ENCODE measurements at regions not wholly inside any gene's neighbourhood (a gene's known extent, or its start where the extent isn't known, plus 50 kb on each side); places are given as distances from the start of the nearest gene placed in this dataset.
"Not testable (repeated sequence)": the region's sequence is repeated elsewhere in the genome, so short reads cannot be mapped to it uniquely, and the experiment has no call there.

DNA sequence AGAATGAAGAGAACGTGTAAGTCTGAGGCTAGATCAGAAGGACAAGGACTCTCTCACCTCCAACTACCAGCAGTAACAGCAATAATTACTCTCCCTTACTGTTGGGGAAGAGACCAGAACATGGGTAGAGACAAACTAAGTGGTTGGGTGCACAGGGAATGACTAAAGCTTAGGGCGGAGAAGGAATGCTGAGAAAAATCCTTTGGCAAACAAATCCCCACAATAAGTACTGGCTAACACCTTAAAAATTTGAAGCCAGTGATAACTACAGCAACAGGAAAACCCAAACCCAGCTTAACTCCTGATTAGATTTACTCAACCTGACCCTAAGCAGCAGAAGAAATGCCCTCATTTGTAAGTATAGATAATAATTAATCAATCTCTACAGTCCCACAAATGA, 759.0 kb downstream of the AACS start:
- DNase-seq, result no peak

DNA sequence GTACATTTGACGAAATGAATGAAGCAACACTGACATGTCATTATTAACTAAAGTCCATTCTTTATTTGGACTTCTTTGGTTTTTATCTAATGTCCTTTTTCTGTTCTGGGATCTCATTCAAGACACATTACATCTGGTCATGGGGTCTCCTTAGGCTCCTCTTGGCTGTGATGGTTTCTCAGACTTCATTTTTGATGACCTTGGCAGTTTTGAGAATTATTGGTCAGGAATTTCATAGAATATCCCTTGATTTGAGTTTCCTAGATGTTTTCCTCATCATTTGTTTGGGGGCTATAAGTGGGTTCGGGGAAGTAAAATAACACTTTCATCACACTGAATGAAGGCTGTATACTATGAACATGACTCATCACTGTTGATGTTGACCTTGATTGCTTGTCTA, 770.6 kb downstream of the AACS start:
- DNase-seq, result no peak

DNA sequence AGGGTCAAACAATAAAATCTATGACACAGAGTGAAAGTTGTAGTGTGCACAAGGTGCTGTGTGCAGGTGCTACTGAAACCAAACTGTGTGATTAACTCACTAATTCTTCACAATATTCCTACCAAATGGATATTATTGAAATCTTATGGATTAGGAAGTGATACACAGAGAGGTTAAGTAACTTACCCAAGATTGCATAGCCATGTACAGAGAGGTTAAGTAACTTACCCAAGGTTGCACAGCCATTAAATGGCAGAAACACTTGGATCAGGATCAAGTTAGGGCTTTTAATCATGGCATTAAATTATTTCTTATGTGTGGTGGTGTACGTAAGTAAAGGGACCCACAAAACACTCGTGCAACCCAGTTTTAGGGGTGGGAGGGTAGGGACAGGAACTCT, 771.4 kb downstream of the AACS start:
- no peak for DNase-seq

DNA sequence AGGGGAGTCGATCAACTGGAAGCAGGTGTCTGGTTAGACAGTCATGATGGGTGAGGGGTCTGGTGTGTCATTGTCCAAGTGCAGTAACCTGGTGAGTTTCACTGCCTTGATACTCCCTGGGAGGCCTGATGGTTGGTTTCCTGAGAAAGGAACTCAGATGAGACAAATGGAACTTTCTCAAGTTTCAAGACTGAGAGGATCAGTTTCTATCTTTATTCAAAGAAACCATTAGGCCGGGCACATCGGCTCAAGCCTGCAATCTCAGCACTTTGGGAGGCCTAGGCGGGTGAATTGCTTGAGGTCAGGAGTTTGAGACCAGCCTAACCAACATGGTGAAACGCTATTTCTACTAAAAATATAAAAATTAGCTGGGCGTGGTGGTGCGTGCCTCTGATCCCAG, 776.1 kb downstream of the AACS start:
- DNase-seq, result no peak

DNA sequence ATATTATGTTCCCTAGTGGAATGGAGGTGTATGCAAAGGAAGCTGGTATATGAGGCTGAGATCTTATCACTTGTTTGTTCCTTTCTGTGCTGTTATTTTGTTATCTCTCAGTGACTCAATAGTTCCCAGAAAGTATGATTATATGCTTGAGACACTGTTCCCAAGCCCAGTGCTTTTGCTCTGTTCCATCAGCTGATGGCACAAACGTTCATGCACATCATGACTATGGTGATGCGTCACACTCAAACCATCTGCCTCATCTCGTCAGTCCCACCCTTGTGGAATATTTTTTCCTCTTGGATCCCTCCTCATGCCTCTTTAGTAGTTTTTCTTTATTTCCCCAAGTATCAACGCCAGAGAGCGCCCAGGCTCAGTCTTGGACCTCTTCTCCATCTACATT, 786.9 kb downstream of the AACS start:
- DNase-seq, result no peak

DNA sequence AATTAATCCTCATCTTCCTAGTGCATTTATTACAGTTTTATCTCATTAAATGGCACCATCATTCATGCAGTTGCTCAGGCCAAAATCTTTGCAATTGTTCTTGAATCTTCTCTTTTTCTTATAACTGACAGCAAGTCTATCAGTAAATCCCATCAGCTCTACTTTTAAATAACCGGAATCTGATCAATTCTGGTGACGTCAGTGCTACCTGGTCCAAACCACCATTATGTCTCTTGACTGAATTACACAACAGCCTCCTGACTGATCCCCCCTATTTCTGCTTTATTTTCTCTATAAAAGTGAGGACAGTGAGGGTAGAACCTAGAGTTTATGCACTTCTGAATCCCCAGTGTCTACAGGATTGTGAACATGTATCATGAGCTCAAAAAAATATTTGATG, 787.4 kb downstream of the AACS start:
- DNase-seq, result no peak

DNA sequence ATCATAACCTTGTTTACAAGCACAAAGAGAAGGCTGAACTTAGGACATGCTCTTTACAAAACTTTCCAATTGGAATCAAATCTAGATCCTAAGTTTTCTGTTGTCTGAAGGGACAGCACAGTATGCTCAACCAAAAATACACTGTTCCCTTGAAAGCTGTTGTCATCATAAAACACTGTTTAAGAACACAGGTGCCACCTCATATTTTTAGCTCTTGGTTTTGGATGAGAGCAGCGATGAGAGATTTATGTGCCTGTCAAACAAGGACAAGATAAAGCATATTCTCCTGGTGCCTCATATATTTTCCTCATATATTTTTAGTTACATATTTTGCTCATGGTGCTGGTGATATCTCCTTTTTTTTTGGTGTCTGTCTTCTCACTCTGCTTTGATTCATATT, 788.4 kb downstream of the AACS start:
- no peak for DNase-seq

DNA sequence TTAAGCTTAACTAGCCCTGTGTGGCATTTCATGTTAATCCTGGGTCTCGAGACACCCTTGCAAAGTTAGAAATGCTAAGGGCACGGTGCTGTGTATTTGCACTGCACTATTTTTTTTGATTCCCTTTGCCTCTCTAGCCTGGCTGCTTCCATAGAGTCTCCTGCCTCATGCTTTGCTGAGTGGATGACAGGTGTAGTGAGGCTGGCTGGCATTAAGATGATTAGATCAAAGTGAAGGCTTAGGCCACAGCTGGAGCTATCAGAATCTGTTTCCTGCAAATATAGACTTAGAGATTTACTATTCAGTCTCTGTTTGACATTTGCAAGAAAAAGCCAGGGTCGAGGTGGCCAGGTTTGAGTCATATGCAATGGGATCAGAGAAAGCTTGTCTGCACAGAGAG, 791.1 kb downstream of the AACS start:
- no peak for DNase-seq

DNA sequence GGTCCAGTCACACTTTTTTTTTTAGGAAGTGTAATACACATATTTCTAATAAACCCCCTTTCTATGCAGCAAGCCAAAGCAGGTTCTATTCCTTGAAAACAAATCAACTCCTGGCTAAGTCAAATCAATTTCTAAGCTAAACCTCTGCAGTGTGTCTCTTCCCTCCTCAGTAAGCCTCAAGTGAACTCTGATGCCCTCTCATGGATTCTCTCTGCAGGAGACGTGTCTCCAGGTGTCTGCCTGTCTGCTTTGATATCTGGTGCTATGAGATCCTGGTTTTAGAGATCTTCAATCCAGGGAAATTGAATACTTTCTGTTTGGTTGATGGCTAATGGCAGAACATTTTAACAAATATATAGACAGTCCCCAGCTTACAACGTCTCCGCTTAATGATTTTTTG, 791.7 kb downstream of the AACS start:
- DNase-seq, result no peak

DNA sequence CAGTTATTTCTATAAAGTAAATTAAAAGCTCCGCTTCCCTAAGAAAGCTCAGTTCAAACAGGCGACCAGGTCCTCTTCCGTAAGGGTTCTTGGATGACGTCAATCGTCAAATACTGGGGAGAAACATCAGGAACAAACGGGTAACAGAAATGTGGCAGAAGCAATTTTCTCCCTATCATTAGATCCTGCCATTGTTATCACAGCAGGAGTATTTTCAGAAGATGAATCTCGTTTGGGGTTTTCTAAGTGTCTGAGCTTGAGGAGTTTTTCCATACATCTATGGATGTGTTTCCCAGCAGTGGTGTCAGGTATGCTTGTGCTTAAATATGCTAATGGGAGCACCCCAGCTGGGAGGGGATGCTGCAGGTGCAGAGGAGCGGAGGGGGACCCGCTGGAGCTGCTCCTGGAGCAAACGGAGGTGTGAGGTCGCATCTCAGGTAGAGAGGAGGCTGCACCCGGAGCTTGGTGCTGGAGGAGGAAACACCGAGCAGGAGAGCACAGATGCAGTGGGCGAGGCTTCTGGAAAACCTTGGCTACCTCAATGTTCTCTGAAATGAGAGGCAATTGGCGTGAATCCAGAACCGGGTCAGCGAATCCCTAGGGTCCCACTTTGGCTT, 795.5 kb downstream of the AACS start:
- DNase-seq, result no peak

DNA sequence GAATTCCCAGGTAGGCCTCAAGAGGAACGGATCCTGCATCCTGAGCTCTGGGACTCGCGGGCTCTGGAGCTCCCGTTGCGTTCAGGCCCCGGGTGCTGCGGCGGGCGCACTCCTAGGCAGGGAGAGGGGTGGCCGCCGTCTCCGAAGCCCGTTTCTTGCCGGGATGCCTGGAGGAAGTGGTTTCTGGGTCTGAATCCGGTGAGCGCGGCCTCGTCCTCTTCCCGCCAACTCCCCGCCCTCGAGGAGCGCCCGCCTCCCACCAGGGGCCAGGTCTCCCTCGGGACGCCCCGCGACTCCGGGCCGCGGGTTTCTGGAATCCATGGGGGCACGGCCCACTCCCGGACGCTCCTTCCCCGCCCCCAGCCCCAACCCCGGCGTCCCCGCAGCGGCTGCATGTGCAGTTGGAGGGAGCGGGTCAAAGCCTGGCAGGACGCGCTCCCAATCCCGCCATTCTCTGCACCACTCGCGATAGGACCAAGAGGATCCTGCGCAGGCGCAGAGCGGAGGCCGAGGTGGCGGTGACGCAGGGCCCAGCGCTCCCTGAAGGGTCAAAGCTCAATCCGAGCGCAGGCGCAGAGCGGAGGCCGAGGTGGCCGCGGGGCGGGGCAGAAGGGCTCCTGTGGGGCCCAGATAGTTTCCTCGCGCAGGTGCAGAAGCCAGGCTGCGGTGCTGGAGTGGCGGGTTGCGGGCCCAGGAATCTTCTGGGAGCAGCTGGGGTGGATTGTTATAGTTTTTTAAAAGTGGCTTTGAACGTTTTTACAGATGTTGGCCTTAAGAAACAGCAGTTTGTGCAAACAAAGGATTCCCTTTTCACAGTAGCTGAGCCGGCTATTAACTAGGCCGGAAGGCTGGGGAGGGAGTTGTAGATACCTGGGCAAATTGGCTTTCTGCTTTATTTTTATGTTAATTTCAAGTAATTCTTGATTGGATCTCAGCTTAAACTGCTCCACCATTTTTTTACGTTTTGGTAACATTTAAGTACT, 796.4 kb downstream of the AACS start:
- no peak for DNase-seq

DNA sequence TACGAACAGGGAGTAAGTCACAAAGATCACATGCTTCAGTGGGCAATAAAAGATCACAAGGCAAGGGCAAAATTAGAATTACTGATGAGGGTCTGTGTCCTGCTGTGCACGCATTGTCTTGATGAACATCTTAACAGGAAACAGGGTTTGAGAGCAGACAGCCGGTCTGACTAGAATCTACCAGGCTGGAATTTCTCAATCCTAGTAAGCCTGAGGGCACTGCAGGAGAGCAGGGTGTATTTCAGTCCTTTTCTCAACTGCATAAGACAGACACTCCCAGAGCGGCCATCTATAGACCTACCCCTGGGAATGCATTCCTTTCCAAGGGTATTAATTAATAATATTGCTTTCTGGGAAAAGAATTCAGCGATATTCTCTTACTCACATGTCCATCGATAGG, 800.0 kb downstream of the AACS start:
- not testable (repeated sequence) for DNase-seq

DNA sequence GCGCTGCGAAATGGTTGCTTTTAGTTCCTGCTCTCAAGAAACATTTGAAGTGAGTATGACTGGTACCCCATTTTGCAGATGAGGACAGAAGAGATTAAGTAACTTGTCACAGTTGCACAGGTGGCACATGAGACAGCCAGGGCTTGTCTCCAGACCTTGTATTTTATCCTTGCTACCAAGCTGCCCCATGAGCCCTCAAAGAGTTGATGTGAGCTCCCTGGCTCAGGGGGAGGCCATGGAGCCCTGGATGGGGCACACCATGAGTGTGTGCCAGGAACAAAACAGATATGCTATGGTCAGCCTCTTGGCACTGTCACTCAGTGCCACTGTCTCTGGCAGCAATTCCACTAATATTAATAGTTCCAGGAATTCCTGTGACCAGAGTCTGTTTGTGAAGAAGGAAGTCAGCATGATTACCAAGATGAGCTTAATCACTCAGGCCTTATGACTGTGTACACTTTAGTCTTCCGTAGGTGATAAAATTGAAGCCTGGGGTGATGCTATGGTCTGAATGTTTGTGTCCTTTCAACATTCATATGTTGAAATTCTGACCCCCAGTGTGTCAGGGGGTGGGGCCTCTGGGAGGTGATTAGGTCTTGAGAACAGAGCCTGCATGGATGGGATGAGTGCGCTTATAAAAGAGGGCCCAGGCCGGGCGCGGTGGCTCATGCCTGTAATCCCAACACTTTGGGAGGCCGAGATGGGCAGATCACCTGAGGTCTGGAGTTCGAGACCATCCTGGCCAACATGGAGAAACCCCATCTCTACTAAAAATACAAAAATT, 806.8 kb downstream of the AACS start:
- DNase-seq, result no peak

DNA sequence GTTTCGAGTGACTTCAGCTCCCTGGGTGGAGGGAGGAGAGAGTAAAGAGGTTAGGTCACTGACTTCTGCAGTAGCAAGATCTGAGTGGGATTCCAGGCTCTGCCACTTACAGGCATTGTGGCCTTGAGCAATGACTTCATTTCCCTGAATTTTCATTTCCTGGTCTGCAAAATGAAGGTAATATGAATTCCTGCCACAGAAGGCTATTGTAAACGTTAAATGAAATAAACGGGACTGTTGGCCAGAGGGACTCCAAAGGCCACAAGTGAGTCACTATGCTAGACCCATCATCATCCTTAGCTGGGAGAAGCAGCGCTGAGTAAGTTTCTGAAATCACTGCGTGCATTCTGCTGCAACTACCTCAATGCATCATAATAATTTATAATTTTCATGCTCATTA, 807.8 kb downstream of the AACS start:
- DNase-seq, result no peak

DNA sequence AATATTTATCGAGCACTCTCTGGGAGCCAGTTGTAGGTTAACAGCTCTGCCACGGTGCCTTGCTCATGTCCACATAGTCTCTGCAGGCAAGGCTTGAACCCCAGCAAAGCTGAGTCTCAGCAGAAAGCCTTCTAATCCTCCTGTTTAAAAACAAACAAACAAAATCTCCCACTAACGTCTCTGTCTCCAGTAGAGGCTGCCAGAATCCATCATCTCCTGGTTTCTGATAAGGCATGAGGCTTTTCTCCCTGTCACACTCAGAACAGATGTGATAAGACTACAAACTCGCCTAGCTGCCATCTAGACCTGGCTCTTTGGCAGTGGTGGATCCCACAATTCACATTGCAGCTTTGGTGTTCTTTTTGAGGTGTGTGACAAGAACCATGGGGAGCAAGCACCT, 813.2 kb downstream of the AACS start:
- no peak for DNase-seq

DNA sequence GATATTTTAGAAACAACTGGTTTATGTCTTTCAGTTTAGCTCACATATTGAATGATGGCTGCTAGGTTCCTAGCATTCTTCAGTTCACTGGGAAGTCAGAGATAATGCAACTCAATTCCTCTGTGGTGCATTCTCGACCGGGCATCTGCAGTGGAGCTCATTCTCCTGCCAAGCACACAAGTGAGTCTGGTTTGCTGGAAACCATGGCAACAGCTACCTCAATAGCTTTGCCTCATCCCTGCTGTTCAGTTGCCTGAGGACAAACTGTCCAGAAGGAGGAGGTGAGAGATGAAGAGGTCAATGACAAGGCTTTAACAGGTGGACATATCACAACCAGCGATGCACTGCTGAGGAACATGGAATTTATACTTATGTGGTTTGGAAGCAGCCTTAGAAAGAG, 816.9 kb downstream of the AACS start:
- no peak for DNase-seq

DNA sequence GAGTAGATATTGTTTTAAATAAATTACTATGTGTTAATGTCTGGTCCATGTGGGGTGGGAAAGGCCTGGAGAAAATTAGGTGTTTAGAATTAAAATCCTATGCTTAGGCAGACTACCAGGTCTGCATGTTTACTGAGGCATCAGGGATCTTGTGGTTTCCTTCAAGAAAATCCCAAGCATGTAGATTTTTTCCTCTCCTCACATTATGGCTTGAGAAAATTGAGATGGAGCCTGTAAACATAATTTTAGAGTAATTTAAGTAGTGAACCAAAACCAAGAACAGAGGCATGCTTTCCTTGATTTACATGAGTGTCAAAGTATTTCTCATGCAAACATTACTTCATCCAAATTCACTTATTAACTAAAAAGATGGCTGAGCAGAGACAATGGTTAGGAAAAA, 823.7 kb downstream of the AACS start:
- DNase-seq, result no peak

DNA sequence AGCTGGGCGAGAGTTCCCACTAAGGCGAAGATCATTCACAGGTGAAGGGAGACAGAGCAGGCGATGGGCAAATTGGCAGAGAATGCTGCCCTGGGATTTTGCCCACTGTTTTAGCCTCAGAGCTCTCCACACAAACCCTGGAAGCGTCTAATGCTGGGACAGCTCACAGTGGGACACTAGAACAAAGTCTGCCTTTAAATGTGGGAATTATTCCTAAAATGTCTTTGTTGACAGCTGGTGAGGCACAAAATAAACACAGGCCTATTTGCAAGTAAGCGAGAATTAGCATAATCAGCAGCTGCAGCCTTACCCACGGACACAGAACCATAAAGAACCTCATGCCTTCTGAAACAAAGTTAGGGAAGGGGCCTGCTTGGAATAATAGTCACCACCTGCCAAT, 824.5 kb downstream of the AACS start:
- DNase-seq, result no peak

DNA sequence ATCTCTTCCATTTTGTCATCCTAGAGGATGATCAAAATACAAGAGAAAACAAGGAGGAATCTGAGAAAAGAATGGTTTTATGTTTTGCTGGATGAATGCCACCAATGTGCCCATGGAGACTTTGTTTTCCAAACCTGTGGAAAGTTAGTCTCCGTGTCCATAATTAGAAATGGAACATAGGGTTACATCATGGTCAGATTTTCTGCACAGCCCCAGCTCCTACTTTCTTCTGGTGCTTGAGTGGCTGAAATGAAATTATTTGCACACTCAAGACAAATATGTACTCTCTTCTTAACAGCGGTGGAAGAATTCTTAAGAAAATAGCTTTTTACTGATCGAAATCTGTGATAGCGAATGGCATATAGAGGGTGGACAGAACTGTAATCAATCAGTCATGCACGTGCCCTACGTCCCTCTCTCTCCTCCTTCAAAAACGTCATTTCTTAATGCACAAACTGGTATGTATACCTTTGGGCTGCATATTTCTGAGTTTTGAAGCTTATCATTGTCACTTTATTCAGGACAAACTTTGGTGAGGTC, 825.2 kb downstream of the AACS start:
- DNase-seq, result no peak

DNA sequence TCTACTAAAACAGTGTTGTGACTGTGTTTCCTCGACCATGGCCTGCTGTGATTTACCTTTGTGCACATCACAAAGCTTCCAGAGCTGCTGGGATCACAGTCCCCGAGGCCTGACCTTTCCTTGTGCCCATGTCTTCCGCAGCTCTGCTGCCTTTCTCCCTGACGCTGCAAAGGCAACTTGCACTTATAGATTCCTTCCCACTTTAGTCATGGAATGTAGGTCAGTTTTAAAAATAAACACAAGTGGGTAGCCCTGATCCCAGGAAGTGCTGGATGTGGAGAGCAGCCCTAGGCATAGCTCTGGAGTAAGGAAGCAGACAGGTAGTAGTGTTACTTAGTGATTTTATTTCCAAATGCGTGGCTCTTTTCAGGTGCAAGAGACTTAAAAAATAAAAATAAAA, 825.7 kb downstream of the AACS start:
- no peak for DNase-seq

DNA sequence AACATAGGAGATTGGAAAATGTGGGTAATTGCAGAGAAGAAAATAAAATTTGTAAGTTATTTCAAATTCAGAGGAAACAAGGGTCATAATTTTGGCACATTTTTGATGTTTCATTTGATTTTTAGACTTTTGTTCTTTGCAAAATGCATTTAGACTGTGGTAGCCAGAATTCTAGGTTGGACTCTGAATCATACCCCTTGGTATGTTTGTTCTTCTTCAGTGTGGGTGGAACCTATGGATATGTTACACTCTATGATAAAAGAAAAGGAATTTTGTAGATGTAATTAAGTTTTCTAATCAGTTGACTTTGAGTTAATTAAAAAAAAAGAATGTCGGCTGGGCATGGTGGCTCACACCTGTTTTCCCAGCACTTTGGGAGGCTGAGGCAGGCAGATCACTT, 827.0 kb downstream of the AACS start:
- no peak for DNase-seq

DNA sequence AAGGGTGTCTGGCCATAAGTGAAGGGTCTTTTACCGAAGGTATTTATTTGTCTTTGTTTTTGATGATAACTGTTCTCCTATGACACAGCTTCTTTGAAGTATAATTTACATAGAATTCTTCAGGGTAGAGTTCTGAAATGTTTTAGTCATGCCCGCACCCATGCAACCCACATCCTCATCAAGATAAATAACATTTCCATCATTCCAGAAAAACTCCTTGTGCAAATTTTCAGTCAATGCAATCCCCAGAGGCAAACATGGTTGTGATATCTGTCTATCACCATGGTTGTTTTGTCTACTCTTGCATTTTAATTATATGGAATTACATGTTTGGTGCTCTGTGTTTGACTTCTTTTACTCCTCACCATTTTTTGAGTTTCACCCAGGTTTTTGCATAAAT, 837.8 kb downstream of the AACS start:
- no peak for DNase-seq

DNA sequence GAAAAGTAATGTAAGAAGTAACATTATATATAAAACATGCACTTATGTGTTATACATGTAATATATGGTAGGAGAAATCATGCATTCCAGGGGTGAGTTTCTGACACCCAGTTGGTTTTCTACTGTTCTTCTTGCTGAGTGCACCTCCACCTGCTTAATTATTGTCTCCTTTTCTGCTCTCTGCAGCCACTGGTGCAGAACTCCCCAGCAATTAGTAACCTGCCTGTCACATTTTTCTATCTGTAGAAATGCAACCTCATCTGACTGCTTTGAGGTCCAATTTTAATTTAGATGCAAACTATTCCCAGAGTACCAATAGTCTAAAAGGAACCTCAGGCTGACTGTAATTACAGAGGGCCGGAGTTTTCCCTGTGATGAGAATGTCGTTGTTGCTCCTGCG, 842.1 kb downstream of the AACS start:
- DNase-seq, result no peak

Measured in NCI-H1048 (cell line).